Esophagus squamous epithelium (tissue), 4 donors: ENCODE measurements at regions not wholly inside any gene's neighbourhood (a gene's known extent, or its start where the extent isn't known, plus 50 kb on each side); places are given as distances from the start of the nearest gene placed in this dataset.

Experiments
- POLR2A ChIP-seq, 4 donors: fragments of 450-650 bp; IDR thresholded peaks; one replicate each; pipeline ENCODE4 v1.6.1; 2017; ENCODE audit warnings: antibody characterized with exemption in 4 of 4, mild to moderate bottlenecking in 4 of 4, moderate library complexity in 3 of 4
- TF ChIP-seq, protein P1 (sequence below), 6 experiments: fragments of 450-650 bp in 4 of 6; fragments of 200-600 bp in 2 of 6; sonication (generic) in 2 of 6; IDR thresholded peaks; one replicate each; pipeline ENCODE4 v1.5.1; 2016 to 2019; ENCODE audit warnings: antibody characterized with exemption in 6 of 6, mild to moderate bottlenecking in 4 of 6, moderate library complexity in 4 of 6

DNA sequence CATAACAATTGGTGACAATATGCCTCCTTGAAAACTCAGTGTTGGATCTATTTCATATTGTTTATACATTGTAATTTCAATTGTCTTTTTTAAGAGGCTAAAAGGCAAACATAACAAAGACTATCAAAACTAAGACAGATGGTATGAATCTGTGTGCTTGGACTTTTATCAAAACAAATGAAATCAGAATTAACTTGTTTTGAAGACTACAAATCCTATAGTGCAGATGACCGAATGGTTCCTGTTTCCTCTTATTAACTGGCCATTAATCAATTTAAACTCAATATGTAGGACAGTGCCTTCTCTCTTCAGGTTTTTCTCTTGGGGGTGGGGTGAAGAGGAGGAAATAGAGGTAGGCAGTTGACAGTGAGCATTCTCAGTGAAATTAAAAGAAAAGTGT is 366.9 kb upstream of the GRAMD2B start:
- TF ChIP-seq, protein P1, sequence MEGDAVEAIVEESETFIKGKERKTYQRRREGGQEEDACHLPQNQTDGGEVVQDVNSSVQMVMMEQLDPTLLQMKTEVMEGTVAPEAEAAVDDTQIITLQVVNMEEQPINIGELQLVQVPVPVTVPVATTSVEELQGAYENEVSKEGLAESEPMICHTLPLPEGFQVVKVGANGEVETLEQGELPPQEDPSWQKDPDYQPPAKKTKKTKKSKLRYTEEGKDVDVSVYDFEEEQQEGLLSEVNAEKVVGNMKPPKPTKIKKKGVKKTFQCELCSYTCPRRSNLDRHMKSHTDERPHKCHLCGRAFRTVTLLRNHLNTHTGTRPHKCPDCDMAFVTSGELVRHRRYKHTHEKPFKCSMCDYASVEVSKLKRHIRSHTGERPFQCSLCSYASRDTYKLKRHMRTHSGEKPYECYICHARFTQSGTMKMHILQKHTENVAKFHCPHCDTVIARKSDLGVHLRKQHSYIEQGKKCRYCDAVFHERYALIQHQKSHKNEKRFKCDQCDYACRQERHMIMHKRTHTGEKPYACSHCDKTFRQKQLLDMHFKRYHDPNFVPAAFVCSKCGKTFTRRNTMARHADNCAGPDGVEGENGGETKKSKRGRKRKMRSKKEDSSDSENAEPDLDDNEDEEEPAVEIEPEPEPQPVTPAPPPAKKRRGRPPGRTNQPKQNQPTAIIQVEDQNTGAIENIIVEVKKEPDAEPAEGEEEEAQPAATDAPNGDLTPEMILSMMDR (IDR thresholded peaks at IDR 0.05): no peak
- no peak for TF ChIP-seq POLR2A (IDR thresholded peaks at IDR 0.05)
